ENCODE measurements at regions not wholly inside any gene's neighbourhood (a gene's known extent, or its start where the extent isn't known, plus 50 kb on each side); places are given as distances from the start of the nearest gene placed in this dataset.

DNA sequence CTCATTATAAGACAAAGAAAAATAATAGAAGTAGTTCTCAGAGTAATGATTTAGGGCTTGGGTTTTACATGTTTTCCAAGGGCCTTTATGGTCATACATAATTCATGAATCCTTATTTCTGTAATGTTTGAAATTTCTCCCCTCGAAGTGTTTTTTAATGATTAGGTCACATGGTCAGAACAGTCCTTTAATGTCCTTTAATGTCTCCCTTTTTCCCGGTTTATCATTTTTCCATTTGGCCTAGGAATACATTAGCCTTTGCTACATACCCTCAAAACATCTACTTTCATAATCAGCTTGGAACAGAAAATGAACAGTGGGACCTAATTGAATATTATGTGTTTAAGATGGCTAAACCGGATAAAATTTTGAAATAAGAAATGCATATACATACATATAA, 159.9 kb upstream of the ROBO2 start:
- no peak overlapping the region for H3K4me3 ChIP-seq (ENCODE audit: low read length)
- H3K27me3 ChIP-seq (ENCODE audit: control insufficient read depth, insufficient read depth, low read length) = no peaks in the 10 kb centered on the region
- H3K9me3 ChIP-seq (replicated peaks; ENCODE audit: low read length) = peaks cover 9% of the 10 kb centered on the region
- H3K4me2 ChIP-seq (ENCODE audit: low read length) = no peak overlapping the region
- H3K36me3 ChIP-seq (ENCODE audit: insufficient read depth, low read length) = no peaks in the 10 kb centered on the region
- no peaks in the 10 kb centered on the region for H3K4me1 ChIP-seq (ENCODE audit: control insufficient read depth, insufficient read depth, low read length)
- H3K9ac ChIP-seq (ENCODE audit: low read depth, low read length) = no peak overlapping the region

DNA sequence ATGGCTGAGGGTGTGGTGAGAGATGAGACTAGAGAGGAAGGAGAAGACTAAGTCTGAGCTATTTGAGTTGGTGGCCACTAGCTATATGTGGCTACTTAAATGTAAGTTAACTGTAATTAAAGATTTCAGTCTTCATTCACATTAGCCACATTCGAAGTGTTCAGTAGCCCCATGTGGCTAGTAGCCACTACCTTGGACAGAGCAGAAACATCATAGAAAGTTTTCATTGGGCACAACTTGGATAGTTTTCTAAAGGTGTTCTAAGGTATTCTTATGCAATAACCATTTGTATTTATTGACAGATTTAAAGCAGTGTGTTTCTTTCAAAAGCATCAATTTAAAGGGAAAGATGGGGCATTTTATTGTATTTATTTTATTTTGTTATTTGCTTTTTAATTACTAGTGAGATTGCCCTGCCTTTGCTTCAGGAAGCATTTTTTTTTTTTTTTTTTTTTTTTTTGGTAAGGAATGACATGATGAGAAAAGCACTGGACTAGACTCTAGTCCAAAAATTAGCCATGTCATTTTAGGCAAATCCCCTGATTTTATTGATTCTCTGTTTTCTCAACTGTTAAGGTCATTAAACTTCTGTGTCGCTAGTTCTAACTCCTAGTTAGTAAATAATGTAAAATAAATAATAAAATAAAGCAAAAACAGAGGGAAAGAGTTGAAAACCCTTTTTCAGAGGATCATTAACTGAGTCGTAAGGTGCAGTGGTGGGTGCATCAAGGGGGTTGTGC, 153.0 kb upstream of the ROBO2 start:
- Histone ChIP-seq H3K9me3 (replicated peaks; ENCODE audit: low read length) (peaks cover 5% of the 10 kb centered on the region), H3K4me3 (ENCODE audit: low read length) (no peak overlapping the region), H3K4me2 (ENCODE audit: low read length) (no peak overlapping the region), H3K9ac (ENCODE audit: low read depth, low read length) (no peak overlapping the region), H3K36me3 (ENCODE audit: insufficient read depth, low read length) (no peaks in the 10 kb centered on the region), H3K4me1 (ENCODE audit: control insufficient read depth, insufficient read depth, low read length) (no peaks in the 10 kb centered on the region), H3K27me3 (ENCODE audit: control insufficient read depth, insufficient read depth, low read length) (no peaks in the 10 kb centered on the region)

DNA sequence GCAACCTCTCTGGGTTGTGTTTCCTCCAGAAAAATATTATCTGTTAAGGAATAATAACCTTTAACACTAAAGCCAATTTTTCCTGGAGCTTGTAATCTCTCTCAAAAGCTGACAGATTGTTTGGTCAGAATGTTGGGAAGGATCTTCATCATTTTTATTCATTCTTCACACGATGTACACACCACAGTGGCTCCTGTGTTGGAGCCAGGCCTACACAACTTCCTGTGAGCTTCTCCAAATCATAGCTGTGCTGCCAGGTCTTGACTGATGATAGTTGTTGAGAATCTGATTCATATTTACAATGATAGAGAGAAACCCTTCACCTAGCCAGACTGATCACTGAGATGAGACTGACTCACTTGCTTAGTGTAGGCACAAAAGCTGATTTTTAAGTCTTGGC, 151.0 kb upstream of the ROBO2 start:
- Histone ChIP-seq H3K4me3 (ENCODE audit: low read length) (no peak overlapping the region), H3K4me1 (ENCODE audit: control insufficient read depth, insufficient read depth, low read length) (no peaks in the 10 kb centered on the region), H3K4me2 (ENCODE audit: low read length) (no peak overlapping the region), H3K9ac (ENCODE audit: low read depth, low read length) (no peak overlapping the region), H3K27me3 (ENCODE audit: control insufficient read depth, insufficient read depth, low read length) (no peaks in the 10 kb centered on the region), H3K36me3 (ENCODE audit: insufficient read depth, low read length) (no peaks in the 10 kb centered on the region), H3K9me3 (replicated peaks; ENCODE audit: low read length) (peaks cover 12% of the 10 kb centered on the region)

DNA sequence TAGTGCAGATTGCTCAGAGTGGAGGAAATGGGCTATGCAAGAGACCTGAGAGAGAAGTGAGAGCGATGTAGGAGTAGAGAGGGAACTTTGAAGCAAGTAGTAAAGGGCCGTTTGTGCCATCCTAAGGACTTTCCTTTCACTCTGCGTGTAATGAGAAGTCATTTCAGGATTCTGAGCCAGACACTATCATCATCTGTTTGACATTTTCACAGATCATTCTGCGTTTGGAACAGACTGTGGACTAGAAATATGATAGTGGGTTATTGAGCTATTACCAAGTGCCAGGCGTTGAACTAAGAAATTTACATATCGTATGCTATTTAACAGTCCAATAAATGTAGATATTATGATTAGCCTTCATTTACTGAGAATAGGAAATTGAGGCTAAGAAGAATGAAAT, 150.0 kb upstream of the ROBO2 start:
- no peak overlapping the region for H3K4me2 ChIP-seq (ENCODE audit: low read length)
- H3K9me3 ChIP-seq (replicated peaks; ENCODE audit: low read length) = peaks cover 12% of the 10 kb centered on the region
- H3K4me3 ChIP-seq (ENCODE audit: low read length) = no peak overlapping the region
- no peaks in the 10 kb centered on the region for H3K36me3 ChIP-seq (ENCODE audit: insufficient read depth, low read length)
- H3K9ac ChIP-seq (ENCODE audit: low read depth, low read length) = no peak overlapping the region
- no peaks in the 10 kb centered on the region for H3K4me1 ChIP-seq (ENCODE audit: control insufficient read depth, insufficient read depth, low read length)
- H3K27me3 ChIP-seq (ENCODE audit: control insufficient read depth, insufficient read depth, low read length) = no peaks in the 10 kb centered on the region

DNA sequence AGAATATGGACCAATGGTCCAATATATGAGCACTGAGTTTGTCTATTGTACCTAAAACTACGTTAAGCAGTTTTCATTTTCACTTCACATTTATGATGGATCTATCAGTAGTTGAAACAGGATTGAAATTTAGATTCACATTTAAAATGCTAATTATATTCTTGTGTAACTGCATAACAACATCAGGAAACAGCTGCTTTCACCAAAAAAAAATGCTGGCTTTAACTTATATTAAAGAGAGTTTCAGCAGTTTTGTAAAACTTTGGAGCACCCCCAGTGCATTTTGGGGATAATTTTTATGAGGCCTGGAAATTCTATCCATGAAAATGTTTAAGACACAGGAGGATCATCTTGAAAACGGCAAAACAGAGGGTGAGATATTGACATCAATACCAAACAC, 142.8 kb upstream of the ROBO2 start:
- no peak overlapping the region for H3K4me2 ChIP-seq (ENCODE audit: low read length)
- H3K9me3 ChIP-seq (replicated peaks; ENCODE audit: low read length) = peaks cover 7% of the 10 kb centered on the region
- H3K36me3 ChIP-seq (ENCODE audit: insufficient read depth, low read length) = no peaks in the 10 kb centered on the region
- no peaks in the 10 kb centered on the region for H3K4me1 ChIP-seq (ENCODE audit: control insufficient read depth, insufficient read depth, low read length)
- no peak overlapping the region for H3K4me3 ChIP-seq (ENCODE audit: low read length)
- no peaks in the 10 kb centered on the region for H3K27me3 ChIP-seq (ENCODE audit: control insufficient read depth, insufficient read depth, low read length)
- H3K9ac ChIP-seq (ENCODE audit: low read depth, low read length) = no peak overlapping the region

DNA sequence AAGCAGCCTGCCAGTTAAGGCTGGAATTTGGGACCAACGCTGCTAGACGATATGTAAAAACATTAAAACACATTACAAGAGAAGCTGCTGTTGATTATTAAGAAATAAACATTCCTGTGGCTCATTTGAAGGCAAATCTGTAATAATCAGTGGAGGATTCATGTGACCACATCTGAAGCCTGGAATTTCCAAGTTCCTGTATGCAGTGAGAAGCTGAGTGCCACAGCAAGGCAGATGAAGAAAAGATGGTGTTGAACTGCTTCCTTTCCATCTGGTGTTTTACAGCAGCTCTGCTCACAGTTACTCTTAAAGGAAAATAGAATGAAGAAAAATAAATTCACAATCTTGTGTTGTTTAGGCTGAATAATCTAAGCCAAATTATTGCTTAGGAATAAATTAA, 139.3 kb upstream of the ROBO2 start:
- no peaks in the 10 kb centered on the region for H3K27me3 ChIP-seq (ENCODE audit: control insufficient read depth, insufficient read depth, low read length)
- H3K9me3 ChIP-seq (replicated peaks; ENCODE audit: low read length) = no peaks in the 10 kb centered on the region
- H3K4me1 ChIP-seq (ENCODE audit: control insufficient read depth, insufficient read depth, low read length) = no peaks in the 10 kb centered on the region
- no peak overlapping the region for H3K4me2 ChIP-seq (ENCODE audit: low read length)
- H3K4me3 ChIP-seq (ENCODE audit: low read length) = no peak overlapping the region
- H3K9ac ChIP-seq (ENCODE audit: low read depth, low read length) = no peak overlapping the region
- no peaks in the 10 kb centered on the region for H3K36me3 ChIP-seq (ENCODE audit: insufficient read depth, low read length)

DNA sequence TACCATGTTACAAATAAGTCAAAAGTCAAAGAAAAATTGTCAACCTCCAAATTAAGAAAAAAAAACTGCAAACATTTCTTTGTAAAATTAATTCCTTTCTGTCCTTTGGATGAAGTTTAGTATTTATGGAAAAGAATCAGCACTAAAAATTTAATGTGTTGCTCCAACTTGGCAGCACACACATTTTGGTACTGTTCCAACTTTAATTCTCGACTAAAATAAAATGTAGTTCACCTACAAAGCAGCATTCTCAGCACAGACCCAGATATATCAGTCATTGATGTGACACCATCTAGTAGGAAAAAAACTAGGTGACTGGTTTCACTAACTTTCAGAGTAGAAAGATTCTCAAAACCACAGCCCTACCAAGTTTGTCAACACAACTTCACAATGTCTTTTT, 131.7 kb upstream of the ROBO2 start:
- H3K4me1 ChIP-seq (ENCODE audit: control insufficient read depth, insufficient read depth, low read length) = no peaks in the 10 kb centered on the region
- no peaks in the 10 kb centered on the region for H3K27me3 ChIP-seq (ENCODE audit: control insufficient read depth, insufficient read depth, low read length)
- H3K4me3 ChIP-seq (ENCODE audit: low read length) = no peak overlapping the region
- H3K4me2 ChIP-seq (ENCODE audit: low read length) = no peak overlapping the region
- H3K9me3 ChIP-seq (replicated peaks; ENCODE audit: low read length) = no peaks in the 10 kb centered on the region
- no peak overlapping the region for H3K9ac ChIP-seq (ENCODE audit: low read depth, low read length)
- no peaks in the 10 kb centered on the region for H3K36me3 ChIP-seq (ENCODE audit: insufficient read depth, low read length)

DNA sequence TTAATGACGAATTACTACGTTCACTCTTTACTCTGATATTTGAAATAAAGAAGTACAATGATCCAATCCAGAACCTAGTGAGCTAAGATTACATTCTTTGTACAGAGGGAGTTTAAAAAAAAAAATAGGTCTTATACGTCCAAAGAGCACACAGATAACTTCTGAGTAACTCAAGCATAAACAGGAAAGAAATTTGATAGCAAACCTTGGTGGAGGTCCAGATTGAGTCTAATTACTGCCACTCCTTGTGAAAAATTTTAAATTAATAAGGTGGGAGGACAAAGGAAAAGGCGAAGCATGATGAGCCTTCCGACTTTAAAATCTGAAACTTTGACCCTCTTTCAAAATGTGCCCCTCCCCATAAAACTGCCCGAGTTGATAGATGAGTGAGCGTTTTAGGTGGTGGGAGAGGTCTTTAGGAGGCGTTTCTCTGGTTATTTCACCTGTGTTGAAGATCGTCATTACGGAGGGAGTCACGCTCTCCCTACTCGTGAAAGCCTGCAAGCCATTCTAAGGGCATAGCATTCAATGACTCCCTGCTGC, 127.0 kb upstream of the ROBO2 start:
- Histone ChIP-seq H3K4me3 (ENCODE audit: low read length) (no peak overlapping the region), H3K4me2 (ENCODE audit: low read length) (no peak overlapping the region), H3K4me1 (ENCODE audit: control insufficient read depth, insufficient read depth, low read length) (no peaks in the 10 kb centered on the region), H3K36me3 (ENCODE audit: insufficient read depth, low read length) (no peaks in the 10 kb centered on the region), H3K9me3 (replicated peaks; ENCODE audit: low read length) (no peaks in the 10 kb centered on the region), H3K9ac (ENCODE audit: low read depth, low read length) (no peak overlapping the region), H3K27me3 (ENCODE audit: control insufficient read depth, insufficient read depth, low read length) (no peaks in the 10 kb centered on the region)

DNA sequence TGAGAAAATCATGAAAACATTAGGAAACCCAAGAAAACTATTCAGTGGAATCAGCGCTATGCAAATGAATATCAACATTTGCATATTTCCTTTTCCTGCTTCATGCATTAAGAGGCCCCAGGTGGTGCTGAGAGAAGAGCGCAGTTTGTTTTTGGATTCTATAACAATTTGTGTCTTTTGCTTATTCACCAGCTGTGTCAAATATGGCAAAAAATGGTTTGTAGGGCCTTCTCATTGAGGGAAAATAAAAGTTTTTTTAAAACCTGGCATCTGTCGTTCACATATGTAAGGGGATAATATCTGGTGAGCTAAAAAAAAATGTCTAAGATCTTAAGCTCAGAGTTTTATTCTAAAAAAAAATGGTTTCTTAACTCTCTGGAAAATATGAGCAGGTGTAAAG, 122.5 kb upstream of the ROBO2 start:
- H3K27me3 ChIP-seq (ENCODE audit: control insufficient read depth, insufficient read depth, low read length) = no peaks in the 10 kb centered on the region
- no peaks in the 10 kb centered on the region for H3K36me3 ChIP-seq (ENCODE audit: insufficient read depth, low read length)
- no peak overlapping the region for H3K4me3 ChIP-seq (ENCODE audit: low read length)
- H3K9ac ChIP-seq (ENCODE audit: low read depth, low read length) = no peak overlapping the region
- no peak overlapping the region for H3K4me2 ChIP-seq (ENCODE audit: low read length)
- H3K9me3 ChIP-seq (replicated peaks; ENCODE audit: low read length) = peaks cover 2% of the 10 kb centered on the region
- no peaks in the 10 kb centered on the region for H3K4me1 ChIP-seq (ENCODE audit: control insufficient read depth, insufficient read depth, low read length)

DNA sequence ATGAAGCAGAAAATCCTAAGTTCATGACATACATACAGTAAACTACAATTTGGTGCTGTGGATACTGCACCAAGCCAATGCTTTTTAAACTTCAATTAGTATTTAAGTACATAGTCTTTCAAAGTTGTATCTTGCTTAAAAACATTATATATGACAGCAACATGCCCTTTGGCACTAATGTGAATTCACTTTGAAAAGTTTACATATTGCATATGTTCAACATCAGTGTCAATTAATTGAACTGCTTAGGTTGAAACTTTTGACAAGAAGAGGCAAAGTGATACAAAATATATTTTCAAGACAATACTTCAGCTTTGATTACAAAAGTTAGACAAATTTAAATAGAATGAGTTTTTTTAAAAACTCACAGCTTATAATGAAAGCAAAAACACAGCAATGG, 119.4 kb upstream of the ROBO2 start:
- Histone ChIP-seq H3K4me3 (ENCODE audit: low read length) (no peak overlapping the region), H3K9ac (ENCODE audit: low read depth, low read length) (no peak overlapping the region), H3K4me1 (ENCODE audit: control insufficient read depth, insufficient read depth, low read length) (no peaks in the 10 kb centered on the region), H3K36me3 (ENCODE audit: insufficient read depth, low read length) (no peaks in the 10 kb centered on the region), H3K9me3 (replicated peaks; ENCODE audit: low read length) (peaks cover 2% of the 10 kb centered on the region), H3K27me3 (ENCODE audit: control insufficient read depth, insufficient read depth, low read length) (no peaks in the 10 kb centered on the region), H3K4me2 (ENCODE audit: low read length) (no peak overlapping the region)

DNA sequence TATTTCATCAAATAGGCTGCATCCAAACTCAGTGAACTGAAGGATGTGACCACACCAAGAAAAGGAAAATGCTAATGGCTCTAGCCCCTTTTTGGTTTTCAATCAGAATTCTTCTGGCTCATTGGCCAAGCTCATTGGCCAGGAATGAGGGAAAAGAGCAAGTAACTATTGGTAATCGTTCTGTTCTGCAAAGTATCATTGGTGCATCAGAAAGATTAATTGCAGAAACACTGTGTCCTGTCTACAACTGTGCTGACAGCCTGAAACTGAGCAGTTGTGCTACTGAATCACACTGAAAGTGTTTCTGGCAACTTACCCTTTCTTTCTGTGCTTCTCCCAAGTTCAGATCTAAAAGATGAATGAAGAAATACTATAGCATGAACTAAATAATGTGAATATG, 116.4 kb upstream of the ROBO2 start:
- Histone ChIP-seq H3K27me3 (ENCODE audit: control insufficient read depth, insufficient read depth, low read length) (no peaks in the 10 kb centered on the region), H3K9ac (ENCODE audit: low read depth, low read length) (no peak overlapping the region), H3K36me3 (ENCODE audit: insufficient read depth, low read length) (no peaks in the 10 kb centered on the region), H3K4me1 (ENCODE audit: control insufficient read depth, insufficient read depth, low read length) (no peaks in the 10 kb centered on the region), H3K9me3 (replicated peaks; ENCODE audit: low read length) (peaks cover 2% of the 10 kb centered on the region), H3K4me2 (ENCODE audit: low read length) (no peak overlapping the region), H3K4me3 (ENCODE audit: low read length) (no peak overlapping the region)

DNA sequence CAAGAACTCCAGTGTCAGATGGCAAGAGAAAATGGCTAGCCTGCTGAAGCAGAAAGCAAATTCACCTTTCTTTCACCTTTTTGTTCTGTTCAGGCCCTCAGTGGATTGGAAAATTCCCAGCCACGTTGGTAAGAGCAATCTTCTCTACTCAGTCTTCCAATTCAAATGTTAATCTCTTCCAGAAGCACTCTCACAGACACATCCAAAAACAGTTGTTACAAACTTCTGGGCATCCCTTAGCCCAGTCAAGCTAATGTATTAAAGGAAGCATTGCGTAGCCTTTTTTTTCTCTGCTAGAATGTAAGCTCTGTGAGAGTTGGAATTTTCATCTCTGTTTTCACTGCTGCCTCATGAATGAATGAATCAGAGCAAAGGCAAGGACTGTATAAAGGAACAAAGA, 109.2 kb upstream of the ROBO2 start:
- Histone ChIP-seq H3K4me3 (ENCODE audit: low read length) (no peak overlapping the region), H3K4me2 (ENCODE audit: low read length) (no peak overlapping the region), H3K4me1 (ENCODE audit: control insufficient read depth, insufficient read depth, low read length) (no peaks in the 10 kb centered on the region), H3K27me3 (ENCODE audit: control insufficient read depth, insufficient read depth, low read length) (no peaks in the 10 kb centered on the region), H3K36me3 (ENCODE audit: insufficient read depth, low read length) (no peaks in the 10 kb centered on the region), H3K9ac (ENCODE audit: low read depth, low read length) (no peak overlapping the region), H3K9me3 (replicated peaks; ENCODE audit: low read length) (no peaks in the 10 kb centered on the region)
